ENCODE measurements at regions not wholly inside any gene's neighbourhood (a gene's known extent, or its start where the extent isn't known, plus 50 kb on each side); places are given as distances from the start of the nearest gene placed in this dataset.

- TF ChIP-seq NFE2L2 (conservative IDR thresholded peaks at IDR 0.05; ENCODE audit: low read length) (no peak), SMC3 (IDR thresholded peaks at IDR 0.05) (no peak), CEBPB (IDR thresholded peaks at IDR 0.05) (no peak), RCOR1 (IDR thresholded peaks at IDR 0.05; ENCODE audit: low read depth, low read length) (no peak), ESRRA (IDR thresholded peaks at IDR 0.05; ENCODE audit: borderline replicate concordance, low read length) (no peak), CHD2 (IDR thresholded peaks at IDR 0.05; ENCODE audit: low read length, partially characterized antibody) (no peak), HDAC2 (IDR thresholded peaks at IDR 0.05) (no peak), RARB (CRISPR knock-in tag; IDR thresholded peaks at IDR 0.05) (no peak), ZC3H11A (IDR thresholded peaks at IDR 0.05) (no peak), FOSL2 (IDR thresholded peaks at IDR 0.05) (no peak), FOSL2 (CRISPR knock-in tag; IDR thresholded peaks at IDR 0.05) (no peak), EHMT2 (IDR thresholded peaks at IDR 0.05; ENCODE audit: low read depth) (no peak), MYC (IDR thresholded peaks at IDR 0.05; ENCODE audit: borderline replicate concordance, low read length) (no peak), CBX2 (IDR thresholded peaks at IDR 0.05; ENCODE audit: borderline replicate concordance, low read depth) (no peak), ZFP36 (IDR thresholded peaks at IDR 0.05; ENCODE audit: borderline replicate concordance, partially characterized antibody) (no peak), MAFK (IDR thresholded peaks at IDR 0.05; ENCODE audit: partially characterized antibody) (no peak), TFCP2L1 (CRISPR knock-in tag; IDR thresholded peaks at IDR 0.05) (no peak)
- TF ChIP-seq, protein P1, sequence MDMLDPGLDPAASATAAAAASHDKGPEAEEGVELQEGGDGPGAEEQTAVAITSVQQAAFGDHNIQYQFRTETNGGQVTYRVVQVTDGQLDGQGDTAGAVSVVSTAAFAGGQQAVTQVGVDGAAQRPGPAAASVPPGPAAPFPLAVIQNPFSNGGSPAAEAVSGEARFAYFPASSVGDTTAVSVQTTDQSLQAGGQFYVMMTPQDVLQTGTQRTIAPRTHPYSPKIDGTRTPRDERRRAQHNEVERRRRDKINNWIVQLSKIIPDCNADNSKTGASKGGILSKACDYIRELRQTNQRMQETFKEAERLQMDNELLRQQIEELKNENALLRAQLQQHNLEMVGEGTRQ (IDR thresholded peaks at IDR 0.05) = no peak
- TF ChIP-seq, protein P2, sequence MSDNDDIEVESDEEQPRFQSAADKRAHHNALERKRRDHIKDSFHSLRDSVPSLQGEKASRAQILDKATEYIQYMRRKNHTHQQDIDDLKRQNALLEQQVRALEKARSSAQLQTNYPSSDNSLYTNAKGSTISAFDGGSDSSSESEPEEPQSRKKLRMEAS (IDR thresholded peaks at IDR 0.05) = no peak
- no peak overlapping the region for H3K4me2 ChIP-seq
- POLR2A ChIA-PET = no interaction called here
- no peak for FAIRE-seq
- CTCF ChIA-PET = no interaction called here
- no peaks in the 10 kb centered on the region for H3K4me1 ChIP-seq
- no peak for ATAC-seq
- 52% methylated on average over 8 of the region's 8 CpGs for WGBS (ENCODE audit: missing lambda C conversion rate)
- H3K9me3 ChIP-seq = 0 out of 3 replicates have a peak, but pooled peaks cover 3% of the 10 kb centered on the region
- no peak for DNase-seq (ENCODE audit: low read depth in 1 of 2, low spot score in 1 of 2)
- H3K27ac ChIP-seq = no peak overlapping the region
- no peak overlapping the region for H3K4me3 ChIP-seq
Measured at GRCh38 chr2:7269106-7269643, 352.0 kb downstream of the RNF144A start.

GRCh38 chr2:7270011-7270431, 352.8 kb downstream of the RNF144A start:
- 0 out of 3 replicates have a peak, but pooled peaks cover 3% of the 10 kb centered on the region for H3K9me3 ChIP-seq
- H3K27ac ChIP-seq = no peak overlapping the region
- H3K4me2 ChIP-seq = no peak overlapping the region
- WGBS (ENCODE audit: missing lambda C conversion rate) = 23% methylated on average over 7 of the region's 7 CpGs
- no peak for DNase-seq (ENCODE audit: low read depth in 1 of 2, low spot score in 1 of 2)
- no peak for ATAC-seq
- H3K4me3 ChIP-seq = no peak overlapping the region
- FAIRE-seq = no peak
- CTCF ChIA-PET = no interaction called here
- no peaks in the 10 kb centered on the region for H3K4me1 ChIP-seq
- TF ChIP-seq RCOR1 (IDR thresholded peaks at IDR 0.05; ENCODE audit: low read depth, low read length) (no peak), BHLHE40 (IDR thresholded peaks at IDR 0.05; ENCODE audit: low read depth, low read length) (no peak), EP300 (IDR thresholded peaks at IDR 0.05) (no peak), ZC3H11A (IDR thresholded peaks at IDR 0.05) (no peak), KDM5A (IDR thresholded peaks at IDR 0.05) (no peak), MAZ (IDR thresholded peaks at IDR 0.05; ENCODE audit: borderline replicate concordance, low read depth, low read length) (no peak)
- POLR2A ChIA-PET = no interaction called here

GRCh38 chr2:7272210-7272609, 355.0 kb downstream of the RNF144A start:
- no peak for DNase-seq (ENCODE audit: low read depth in 1 of 2, low spot score in 1 of 2)
- ATAC-seq = no peak
- FAIRE-seq = no peak
- H3K9me3 ChIP-seq = no peaks in the 10 kb centered on the region
- no peak overlapping the region for H3K4me3 ChIP-seq
- ChIA-PET POLR2A (no interaction called here), CTCF (interaction anchor here (1.0 kb wide), 1 partner anchor 18 kb away, joined by 3 read pairs; no protein-coding TSS in a partner anchor)
- no peaks in the 10 kb centered on the region for H3K4me1 ChIP-seq
- no peak for TF ChIP-seq POLR2A (IDR thresholded peaks at IDR 0.05; ENCODE audit: low read length)
- H3K27ac ChIP-seq = no peak overlapping the region
- 0% methylated on average over 3 of the region's 3 CpGs for WGBS (ENCODE audit: missing lambda C conversion rate)
- no peak overlapping the region for H3K4me2 ChIP-seq

- no peak for ATAC-seq
- ChIA-PET POLR2A (no interaction called here), CTCF (no interaction called here)
- no peak overlapping the region for H3K27ac ChIP-seq
- no peaks in the 10 kb centered on the region for H3K4me1 ChIP-seq
- no peak overlapping the region for H3K4me2 ChIP-seq
- no peak for DNase-seq (ENCODE audit: low read depth in 1 of 2, low spot score in 1 of 2)
- no peaks in the 10 kb centered on the region for H3K9me3 ChIP-seq
- FAIRE-seq = no peak
- H3K4me3 ChIP-seq = no peak overlapping the region
- TF ChIP-seq RFX5 (IDR thresholded peaks at IDR 0.05) (no peak), CBX2 (IDR thresholded peaks at IDR 0.05; ENCODE audit: borderline replicate concordance, low read depth) (no peak), JUN (IDR thresholded peaks at IDR 0.05) (no peak)
- TF ChIP-seq, protein P2 (IDR thresholded peaks at IDR 0.05) = no peak
- TF ChIP-seq, protein P3, sequence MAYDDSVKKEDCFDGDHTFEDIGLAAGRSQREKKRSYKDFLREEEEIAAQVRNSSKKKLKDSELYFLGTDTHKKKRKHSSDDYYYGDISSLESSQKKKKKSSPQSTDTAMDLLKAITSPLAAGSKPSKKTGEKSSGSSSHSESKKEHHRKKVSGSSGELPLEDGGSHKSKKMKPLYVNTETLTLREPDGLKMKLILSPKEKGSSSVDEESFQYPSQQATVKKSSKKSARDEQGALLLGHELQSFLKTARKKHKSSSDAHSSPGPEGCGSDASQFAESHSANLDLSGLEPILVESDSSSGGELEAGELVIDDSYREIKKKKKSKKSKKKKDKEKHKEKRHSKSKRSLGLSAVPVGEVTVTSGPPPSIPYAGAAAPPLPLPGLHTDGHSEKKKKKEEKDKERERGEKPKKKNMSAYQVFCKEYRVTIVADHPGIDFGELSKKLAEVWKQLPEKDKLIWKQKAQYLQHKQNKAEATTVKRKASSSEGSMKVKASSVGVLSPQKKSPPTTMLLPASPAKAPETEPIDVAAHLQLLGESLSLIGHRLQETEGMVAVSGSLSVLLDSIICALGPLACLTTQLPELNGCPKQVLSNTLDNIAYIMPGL (CRISPR knock-in tag; IDR thresholded peaks at IDR 0.05; ENCODE audit: borderline replicate concordance) = no peak
- TF ChIP-seq, protein P4, sequence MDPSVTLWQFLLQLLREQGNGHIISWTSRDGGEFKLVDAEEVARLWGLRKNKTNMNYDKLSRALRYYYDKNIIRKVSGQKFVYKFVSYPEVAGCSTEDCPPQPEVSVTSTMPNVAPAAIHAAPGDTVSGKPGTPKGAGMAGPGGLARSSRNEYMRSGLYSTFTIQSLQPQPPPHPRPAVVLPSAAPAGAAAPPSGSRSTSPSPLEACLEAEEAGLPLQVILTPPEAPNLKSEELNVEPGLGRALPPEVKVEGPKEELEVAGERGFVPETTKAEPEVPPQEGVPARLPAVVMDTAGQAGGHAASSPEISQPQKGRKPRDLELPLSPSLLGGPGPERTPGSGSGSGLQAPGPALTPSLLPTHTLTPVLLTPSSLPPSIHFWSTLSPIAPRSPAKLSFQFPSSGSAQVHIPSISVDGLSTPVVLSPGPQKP (IDR thresholded peaks at IDR 0.05; ENCODE audit: low read depth, low read length) = no peak
Measured at GRCh38 chr2:7278984-7279383, 361.8 kb downstream of the RNF144A start.
